ENCODE measurements at regions not wholly inside any gene's neighbourhood (a gene's known extent, or its start where the extent isn't known, plus 50 kb on each side); places are given as distances from the start of the nearest gene placed in this dataset.

GRCh38 chr14:65331652-65332051, 80.9 kb upstream of the FUT8 start:
- Histone ChIP-seq H3K9ac (no peak overlapping the region), H3F3A (replicated peaks; ENCODE audit: insufficient read depth) (no peaks in the 10 kb centered on the region), H4K20me1 (ENCODE audit: insufficient read depth) (no peaks in the 10 kb centered on the region), H3K27me3 (ENCODE audit: insufficient read depth) (no peaks in the 10 kb centered on the region), H3K36me3 (replicated peaks in 1 of 2; ENCODE audit: control insufficient read depth in 1 of 2, insufficient read depth in 2 of 2, low read length in 1 of 2) (no peaks in the 10 kb centered on the region), H3K4me3 (ENCODE audit: low read depth in 2 of 2, low read length in 1 of 2) (no peak overlapping the region), H3K79me2 (ENCODE audit: insufficient read depth) (no peaks in the 10 kb centered on the region), H2AFZ (ENCODE audit: low read depth) (no peak overlapping the region), H3K9me2 (no peaks in the 10 kb centered on the region), H3K9me3 (no peaks in the 10 kb centered on the region), H3K4me2 (no peak overlapping the region), H3K27ac (ENCODE audit: low read depth in 2 of 2, low read length in 1 of 2) (no peak overlapping the region), H3K4me1 (ENCODE audit: control insufficient read depth in 1 of 2, insufficient read depth in 2 of 2, low read depth in 1 of 2, low read length in 1 of 2) (peaks cover 5 to 7% of the 10 kb centered on the region in 2 experiments; a peak in 2 of 4 replicates)
- no peak for DNase-seq
- ChIA-PET POLR2A (no interaction called here), CTCF (no interaction called here)
- WGBS (ENCODE audit: low lambda C conversion rate): 90% methylated on average over 3 of the region's 3 CpGs
- TF ChIP-seq FOXJ3 (CRISPR knock-in tag; IDR thresholded peaks at IDR 0.05) (no peak), RFX5 (IDR thresholded peaks at IDR 0.05; ENCODE audit: low read length) (no peak), NRF1 (IDR thresholded peaks at IDR 0.05; ENCODE audit: low read depth, low read length) (no peak), GATA2 (CRISPR knock-in tag; IDR thresholded peaks at IDR 0.05) (no peak), SIN3A (IDR thresholded peaks at IDR 0.05; ENCODE audit: borderline replicate concordance, low read depth, low read length) (no peak), CHD2 (IDR thresholded peaks at IDR 0.05; ENCODE audit: low read length, partially characterized antibody) (no peak), PBX3 (IDR thresholded peaks at IDR 0.05) (no peak)

GRCh38 chr14:65332141-65332871, 80.2 kb upstream of the FUT8 start:
- H2AFZ ChIP-seq (ENCODE audit: low read depth): peak overlapping the region; percentile 61
- H3K36me3 ChIP-seq (replicated peaks in 1 of 2; ENCODE audit: control insufficient read depth in 1 of 2, insufficient read depth in 2 of 2, low read length in 1 of 2): no peaks in the 10 kb centered on the region
- ChIA-PET CTCF (no interaction called here), POLR2A (interaction anchor here (1.0 kb wide), 1 partner anchor 28 kb away, joined by 3 read pairs; no protein-coding TSS in a partner anchor)
- no peak overlapping the region for H3K4me3 ChIP-seq (ENCODE audit: low read depth in 2 of 2, low read length in 1 of 2)
- TF ChIP-seq ZBTB33 (IDR thresholded peaks at IDR 0.05; ENCODE audit: borderline replicate concordance, low read depth) (no peak), YY1 (IDR thresholded peaks at IDR 0.05; ENCODE audit: low read depth) (no peak), REST (IDR thresholded peaks at IDR 0.05; ENCODE audit: low read depth, low read length) (no peak)
- no peaks in the 10 kb centered on the region for H3K79me2 ChIP-seq (ENCODE audit: insufficient read depth)
- no peaks in the 10 kb centered on the region for H3K27me3 ChIP-seq (ENCODE audit: insufficient read depth)
- H3K4me1 ChIP-seq (ENCODE audit: control insufficient read depth in 1 of 2, insufficient read depth in 2 of 2, low read depth in 1 of 2, low read length in 1 of 2): peaks cover 5 to 7% of the 10 kb centered on the region in 2 experiments; a peak in 2 of 4 replicates
- H3K4me2 ChIP-seq: no peak overlapping the region
- no peaks in the 10 kb centered on the region for H3K9me3 ChIP-seq
- no peaks in the 10 kb centered on the region for H3K9me2 ChIP-seq
- 0 out of 4 replicates have a peak overlapping the region, but pooled peaks of 1 of the 2 experiments have one; percentile 0 for H3K27ac ChIP-seq (ENCODE audit: low read depth in 2 of 2, low read length in 1 of 2)
- 98% methylated on average over 2 of the region's 2 CpGs for WGBS (ENCODE audit: low lambda C conversion rate)
- no peak overlapping the region for H3K9ac ChIP-seq
- DNase-seq: no peak
- H4K20me1 ChIP-seq (ENCODE audit: insufficient read depth): no peaks in the 10 kb centered on the region
- no peaks in the 10 kb centered on the region for H3F3A ChIP-seq (replicated peaks; ENCODE audit: insufficient read depth)

Data from SK-N-SH (cell line).